CD4-positive, alpha-beta T cell (primary cell): ENCODE measurements at regions not wholly inside any gene's neighbourhood (a gene's known extent, or its start where the extent isn't known, plus 50 kb on each side); places are given as distances from the start of the nearest gene placed in this dataset.

ENCODE experiments used
- ATAC-seq: fragments of 200-7000 bp; cut with Tn5 transposase; one replicate; pipeline ENCODE4 v1.10.0; 2022; ENCODE audit warnings: mild to moderate bottlenecking; ENCODE audit not compliant: poor library complexity
- CTCF ChIA-PET: fragments of 350-600 bp; sonication (Branson Sonifier 250); formaldehyde crosslinking; loops from one replicate; lab custom pipeline; 2021; ENCODE audit warnings: antibody characterized with exemption, inconsistent platforms; lab: Charles Lee
- POLR2A ChIA-PET: fragments of 350-600 bp; sonication (Branson Sonifier 250); formaldehyde crosslinking; loops from one replicate; lab custom pipeline; 2021; ENCODE audit warnings: antibody characterized with exemption, inconsistent platforms; lab: Charles Lee
- DNase-seq, 14 experiments: peaks; one replicate each; pipeline ENCODE4 v3.0.0-alpha.2; 2013 to 2020; ENCODE audit warnings: mixed read lengths in 2 of 14
- H3K27ac ChIP-seq, 2 donors: one replicate each; pipeline versions ENCODE4 v1.5.1 to v1.7.0; 2013; ENCODE audit warnings: low read length in 2 of 2, low read depth in 1 of 2, mild to moderate bottlenecking in 1 of 2
- H3K27me3 ChIP-seq, 2 experiments: 1 replicate in 1 of 2; 2 replicates in 1 of 2; pipeline versions ENCODE4 v1.6.1 to v1.7.0; 2013; ENCODE audit warnings: low read length in 2 of 2, control low read depth in 1 of 2, mild to moderate bottlenecking in 1 of 2, moderate library complexity in 1 of 2; ENCODE audit not compliant: insufficient read depth in 2 of 2, control insufficient read depth in 1 of 2
- H3K36me3 ChIP-seq: one replicate; pipeline ENCODE4 v1.6.1; 2013; ENCODE audit warnings: low read length, control low read depth; ENCODE audit not compliant: insufficient read depth
- H3K4me1 ChIP-seq: one replicate; pipeline ENCODE4 v1.6.1; 2013; ENCODE audit warnings: low read length, control low read depth; ENCODE audit not compliant: insufficient read depth
- H3K4me3 ChIP-seq: one replicate; pipeline ENCODE4 v1.5.1; 2013; ENCODE audit warnings: mild to moderate bottlenecking, low read length, moderate library complexity
- H3K9me3 ChIP-seq, 2 experiments: 1 replicate in 1 of 2; 2 replicates in 1 of 2; pipeline versions ENCODE4 v1.6.1 to v1.7.0; 2013; ENCODE audit warnings: low read length in 2 of 2, mild to moderate bottlenecking in 2 of 2, control low read depth in 1 of 2, moderate library complexity in 1 of 2; ENCODE audit not compliant: control insufficient read depth in 1 of 2, insufficient read depth in 1 of 2
- H3K27ac Mint-ChIP-seq: one replicate; pipeline ENCODE4 v1.8.0; 2020; ENCODE audit warnings: mixed read lengths
- H3K27me3 Mint-ChIP-seq: one replicate; pipeline ENCODE4 v1.8.0; 2021; ENCODE audit warnings: mixed read lengths
- H3K36me3 Mint-ChIP-seq: one replicate; pipeline ENCODE4 v1.8.0; 2021; ENCODE audit warnings: low read depth, mixed read lengths
- H3K4me1 Mint-ChIP-seq: one replicate; pipeline ENCODE4 v1.8.0; 2021; ENCODE audit warnings: low read depth, mixed read lengths
- H3K4me3 Mint-ChIP-seq: one replicate; pipeline ENCODE4 v1.8.0; 2020; ENCODE audit warnings: mild to moderate bottlenecking, mixed read lengths
- H3K9me3 Mint-ChIP-seq: one replicate; pipeline ENCODE4 v1.8.0; 2020; ENCODE audit warnings: mixed read lengths
- CTCF ChIP-seq: fragments of 200-600 bp; IDR thresholded peaks from one replicate; pipeline ENCODE4 v1.8.0; 2022; ENCODE audit warnings: antibody characterized with exemption, mild to moderate bottlenecking
- intact Hi-C, 2 experiments: fragments of 100-400 bp; cut with DNase I in 1 of 2; cut with micrococcal nuclease in 1 of 2; formaldehyde crosslinking; loops; one replicate each; pipeline versions ENCODE4 v1.15.1 to v1.9.0; 2023 to 2025; cut with DNase I, micrococcal nuclease

GRCh38 chr2:8053216-8053615 is 628.6 kb upstream of the ID2 start:
- Mint-ChIP-seq H3K9me3 (peaks cover 10% of the 10 kb centered on the region), H3K27ac (no peak overlapping the region), H3K27me3 (no peaks in the 10 kb centered on the region), H3K4me3 (no peak overlapping the region), H3K36me3 (no peaks in the 10 kb centered on the region), H3K4me1 (no peaks in the 10 kb centered on the region)
- Histone ChIP-seq H3K27ac (no peak overlapping the region), H3K9me3 (no peaks in the 10 kb centered on the region), H3K4me3 (no peak overlapping the region), H3K27me3 (no peaks in the 10 kb centered on the region), H3K36me3 (no peaks in the 10 kb centered on the region), H3K4me1 (no peaks in the 10 kb centered on the region)
- POLR2A ChIA-PET = no interaction called here
- DNase-seq = no peak
- intact Hi-C loops = no loop called here
- no peak for TF ChIP-seq CTCF
- no peak for ATAC-seq
- CTCF ChIA-PET = no interaction called here

- POLR2A ChIA-PET = no interaction called here
- no peaks in the 10 kb centered on the region for H3K9me3 ChIP-seq
- ATAC-seq (no peak), DNase-seq (no peak)
- no peaks in the 10 kb centered on the region for H3K27me3 ChIP-seq
- TF ChIP-seq CTCF = no peak
- Mint-ChIP-seq H3K36me3 (no peaks in the 10 kb centered on the region), H3K4me1 (peaks cover 3% of the 10 kb centered on the region), H3K27me3 (no peaks in the 10 kb centered on the region), H3K9me3 (peaks cover 10% of the 10 kb centered on the region), H3K27ac (no peak overlapping the region), H3K4me3 (no peak overlapping the region)
- H3K36me3 ChIP-seq = no peaks in the 10 kb centered on the region
- CTCF ChIA-PET = no interaction called here
- intact Hi-C loops = no loop called here
- no peak overlapping the region for H3K27ac ChIP-seq
- H3K4me1 ChIP-seq = no peaks in the 10 kb centered on the region
- no peak overlapping the region for H3K4me3 ChIP-seq
Observed at GRCh38 chr2:8054070-8054469, 627.8 kb upstream of the ID2 start.

- CTCF ChIA-PET = no interaction called here
- no peaks in the 10 kb centered on the region for H3K4me1 ChIP-seq
- no peaks in the 10 kb centered on the region for H3K9me3 ChIP-seq
- no peak overlapping the region for H3K27ac ChIP-seq
- no peak for TF ChIP-seq CTCF
- no peak overlapping the region for H3K4me3 ChIP-seq
- ATAC-seq (no peak), DNase-seq (peak in 3 of 14 experiments; percentile 11 to 34 (median 24))
- no peak overlapping the region for H3K27ac Mint-ChIP-seq
- no peaks in the 10 kb centered on the region for H3K27me3 Mint-ChIP-seq
- no peaks in the 10 kb centered on the region for H3K36me3 ChIP-seq
- peaks cover 3% of the 10 kb centered on the region for H3K4me1 Mint-ChIP-seq
- peaks cover 10% of the 10 kb centered on the region for H3K9me3 Mint-ChIP-seq
- POLR2A ChIA-PET = no interaction called here
- no peak overlapping the region for H3K4me3 Mint-ChIP-seq
- H3K36me3 Mint-ChIP-seq = no peaks in the 10 kb centered on the region
- no peaks in the 10 kb centered on the region for H3K27me3 ChIP-seq
- intact Hi-C loops = no loop called here
Observed at GRCh38 chr2:8058652-8059051, 623.2 kb upstream of the ID2 start.
